ENCODE measurements at regions not wholly inside any gene's neighbourhood (a gene's known extent, or its start where the extent isn't known, plus 50 kb on each side); places are given as distances from the start of the nearest gene placed in this dataset.
"Not testable (repeated sequence)": the region's sequence is repeated elsewhere in the genome, so short reads cannot be mapped to it uniquely, and the experiment has no call there.

GRCh38 chr20:30811885-30812671 lies 445.4 kb upstream of the DEFB115 start:
- peak; percentile 17 to 44 for DNase-seq

GRCh38 chr20:30812739-30813411 lies 444.6 kb upstream of the DEFB115 start:
- no peak for DNase-seq

- not testable (repeated sequence) for DNase-seq
Measured at GRCh38 chr20:30813412-30814311, 443.8 kb upstream of the DEFB115 start.

DNA sequence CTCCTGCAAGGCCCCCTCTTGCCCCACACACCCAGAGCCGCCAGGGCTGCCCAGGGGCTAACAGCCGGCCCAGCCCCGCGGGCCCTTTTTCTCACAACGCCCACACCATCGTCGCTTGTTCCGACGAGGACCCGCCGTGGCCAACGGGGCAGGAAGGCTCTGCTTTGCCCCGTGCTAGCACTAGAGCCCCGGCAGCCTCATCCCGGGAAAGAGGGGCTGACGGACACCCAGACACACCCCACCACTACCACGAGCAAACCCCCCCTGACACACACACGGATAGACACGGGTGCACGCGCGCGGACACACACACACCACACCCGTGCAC lies 443.2 kb upstream of the DEFB115 start:
- not testable (repeated sequence) for DNase-seq

- DNase-seq: not testable (repeated sequence)
Measured at GRCh38 chr20:30815027-30815576, 442.4 kb upstream of the DEFB115 start.

GRCh38 chr20:30815577-30816181 lies 441.8 kb upstream of the DEFB115 start:
- no peak for DNase-seq

GRCh38 chr20:30816182-30816645 lies 441.2 kb upstream of the DEFB115 start:
- DNase-seq: no peak

DNA sequence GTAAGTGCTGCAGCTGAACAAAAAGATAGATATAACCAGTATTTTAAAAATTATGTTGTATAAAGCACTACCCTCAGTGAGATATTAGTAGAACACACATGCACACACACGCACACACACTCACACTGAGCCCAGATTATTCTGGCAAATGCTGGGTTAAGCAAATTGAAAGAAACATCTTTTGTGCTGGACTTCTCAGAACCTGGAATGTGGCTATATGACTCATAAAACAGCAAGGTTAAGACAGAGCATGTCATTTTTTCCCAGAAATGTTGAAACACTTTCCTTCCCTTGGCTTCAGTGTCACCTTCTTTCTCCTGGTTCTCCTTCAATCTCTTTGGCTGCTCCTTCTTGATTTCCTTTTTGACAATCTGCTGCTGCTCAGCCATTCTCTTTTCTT lies 435.8 kb upstream of the DEFB115 start:
- not testable (repeated sequence) for DNase-seq

DNA sequence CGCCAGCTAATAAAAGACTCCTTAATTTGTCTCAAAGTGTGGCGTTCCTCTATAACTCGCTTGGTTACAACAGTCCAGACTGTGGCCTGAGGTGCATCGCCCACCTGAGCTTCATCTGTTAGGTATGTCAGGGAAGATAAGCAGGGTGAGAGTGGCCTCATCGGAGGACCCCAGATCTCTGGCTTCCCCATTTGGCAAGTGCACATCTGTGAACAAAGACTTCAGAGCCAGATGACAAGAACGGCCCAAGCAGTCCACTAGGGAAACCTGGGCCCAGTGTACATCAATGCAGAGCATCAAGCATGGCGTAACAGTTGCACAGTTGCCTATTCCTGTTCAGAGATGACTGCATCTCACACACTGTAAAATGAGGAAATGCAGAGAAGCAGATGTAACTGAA lies 432.8 kb upstream of the DEFB115 start:
- not testable (repeated sequence) for DNase-seq

GRCh38 chr20:30845923-30846322 lies 411.5 kb upstream of the DEFB115 start:
- not testable (repeated sequence) for DNase-seq

- not testable (repeated sequence) for DNase-seq
Measured at GRCh38 chr20:30868271-30868670, 389.2 kb upstream of the DEFB115 start.

GRCh38 chr20:30871127-30871526 lies 386.3 kb upstream of the DEFB115 start:
- not testable (repeated sequence) for DNase-seq

GRCh38 chr20:30872252-30872651 lies 385.2 kb upstream of the DEFB115 start:
- not testable (repeated sequence) for DNase-seq

DNA sequence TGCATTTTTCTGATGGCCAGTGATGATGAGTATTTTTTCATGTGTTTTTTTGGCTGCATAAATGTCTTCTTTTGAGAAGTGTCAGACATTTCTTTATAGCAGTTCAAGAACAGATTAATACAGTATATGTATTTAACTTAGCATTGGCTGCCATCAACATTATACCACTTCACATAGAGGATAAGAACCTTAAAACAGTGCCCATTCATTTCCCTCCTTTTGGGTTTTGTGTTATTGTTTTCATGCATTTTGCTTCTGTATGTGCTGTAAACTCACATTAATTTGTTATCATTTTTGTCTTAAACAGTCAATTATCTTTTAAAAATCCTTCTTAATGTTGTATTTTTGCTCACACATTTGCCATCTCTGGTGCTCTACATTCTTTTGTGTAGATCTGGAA lies 381.6 kb upstream of the DEFB115 start:
- not testable (repeated sequence) for DNase-seq

DNA sequence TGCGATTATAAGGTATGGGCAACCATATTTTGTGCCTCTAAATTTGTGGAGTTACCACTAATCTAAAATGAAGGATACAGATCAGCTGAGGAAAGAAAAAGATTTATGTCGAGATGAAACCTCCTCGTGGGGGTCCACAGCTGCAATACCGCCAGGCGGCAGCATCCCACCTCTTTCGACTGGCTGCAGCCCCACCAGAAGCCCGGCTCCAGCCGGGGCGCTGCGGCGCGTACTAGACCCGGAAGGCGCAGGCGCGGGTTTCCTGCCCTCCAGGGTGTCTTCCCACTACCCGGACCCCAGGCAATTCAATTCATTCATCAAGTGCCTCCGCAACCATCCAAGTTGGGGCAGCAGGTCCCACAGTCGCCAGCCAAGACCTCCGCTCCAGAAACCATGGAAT lies 366.1 kb upstream of the DEFB115 start:
- DNase-seq: not testable (repeated sequence)

DNA sequence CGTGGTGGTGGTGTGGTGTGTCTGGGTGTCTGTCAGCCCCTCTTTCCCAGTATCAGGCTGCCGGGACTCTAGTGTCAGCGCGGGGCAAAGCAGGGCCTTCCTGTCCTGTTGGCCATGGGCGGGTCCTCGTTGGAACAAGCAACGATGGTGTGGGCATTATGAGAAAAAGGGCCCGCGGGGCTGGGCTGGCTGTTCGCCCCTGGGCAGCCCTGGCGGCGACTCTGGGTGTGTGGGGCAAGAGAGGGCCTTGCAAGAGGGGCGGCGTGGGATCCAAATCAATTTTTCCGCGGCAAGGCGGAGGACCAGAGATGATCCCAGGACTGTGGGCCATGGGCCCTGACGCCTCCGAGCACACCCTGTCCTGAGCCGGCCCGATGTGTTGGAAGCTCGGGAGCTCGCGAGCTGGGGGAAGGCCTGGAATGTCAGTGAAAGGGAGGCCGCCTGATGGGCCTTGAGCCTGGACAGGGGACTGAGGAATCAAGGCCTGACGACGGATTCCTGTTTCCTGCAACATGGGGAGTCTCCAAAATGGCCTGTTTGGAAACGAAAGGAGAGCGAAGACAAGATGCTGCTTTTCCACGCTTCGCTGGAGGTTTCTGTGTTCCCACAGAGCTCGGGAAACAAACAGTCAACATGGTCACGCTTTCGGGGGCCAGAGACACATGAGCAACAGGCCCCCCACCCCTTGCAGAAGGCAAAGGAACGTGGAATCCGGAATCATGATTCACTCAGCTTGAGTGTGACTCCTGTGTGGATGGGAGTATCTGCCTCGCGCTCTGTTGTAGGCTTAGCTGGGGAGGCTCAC lies 364.7 kb upstream of the DEFB115 start:
- DNase-seq: no peak

GRCh38 chr20:30893346-30894314 lies 363.8 kb upstream of the DEFB115 start:
- DNase-seq: not testable (repeated sequence)

GRCh38 chr20:30894707-30895353 lies 362.6 kb upstream of the DEFB115 start:
- DNase-seq: not testable (repeated sequence)

- DNase-seq: not testable (repeated sequence)
Measured at GRCh38 chr20:30895354-30895711, 362.1 kb upstream of the DEFB115 start.
